ENCODE measurements at regions not wholly inside any gene's neighbourhood (a gene's known extent, or its start where the extent isn't known, plus 50 kb on each side); places are given as distances from the start of the nearest gene placed in this dataset.

GRCh38 chr5:29758986-29759421 lies 1434.5 kb upstream of the CDH6 start:
- H3K4me3 ChIP-seq (ENCODE audit: low read length): no peak overlapping the region
- no peak for TF ChIP-seq ZNF274 (IDR thresholded peaks at IDR 0.05; ENCODE audit: low read depth, low read length)

DNA sequence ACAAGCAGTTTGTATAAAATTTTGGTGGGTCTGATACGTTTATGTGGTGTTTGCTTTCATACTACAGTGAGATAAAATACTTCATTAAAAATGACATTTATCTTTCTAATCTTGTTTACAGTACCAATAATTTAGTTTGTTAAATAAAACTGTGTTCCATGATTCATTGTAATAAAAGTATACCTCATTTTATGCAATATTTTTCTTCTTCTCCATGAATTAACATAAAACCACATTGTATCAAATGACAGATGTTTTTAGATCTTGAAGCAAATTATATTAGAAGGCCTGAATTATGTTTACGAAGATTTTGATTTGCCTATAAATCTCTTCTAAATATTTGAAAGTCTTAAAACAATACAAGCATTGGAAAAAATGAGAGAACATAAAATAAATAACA lies 1443.0 kb upstream of the CDH6 start:
- no peak overlapping the region for H3K4me3 ChIP-seq (ENCODE audit: low read length)
- no peak for TF ChIP-seq ZNF274 (IDR thresholded peaks at IDR 0.05; ENCODE audit: low read depth, low read length)

DNA sequence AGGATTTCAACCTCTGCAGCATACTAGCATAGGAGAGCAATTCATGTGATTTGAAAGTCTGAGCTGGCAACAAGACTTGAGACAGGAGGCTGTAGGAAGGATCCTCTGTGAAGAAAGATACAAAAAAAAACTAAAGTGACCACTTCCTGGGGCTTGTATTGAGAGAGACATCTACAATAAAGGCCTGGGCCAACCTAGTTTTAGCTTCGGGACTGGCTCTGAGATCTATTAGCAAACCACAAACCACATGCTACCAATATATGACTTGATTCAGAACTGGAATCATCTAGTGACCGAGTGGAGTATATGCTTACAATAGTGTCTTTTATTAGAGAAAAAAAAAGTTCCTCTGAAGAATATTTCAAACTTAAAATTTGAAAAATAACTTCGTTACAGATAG lies 1448.9 kb upstream of the CDH6 start:
- TF ChIP-seq ZNF274 (IDR thresholded peaks at IDR 0.05; ENCODE audit: low read depth, low read length): no peak
- no peak overlapping the region for H3K4me3 ChIP-seq (ENCODE audit: low read length)

DNA sequence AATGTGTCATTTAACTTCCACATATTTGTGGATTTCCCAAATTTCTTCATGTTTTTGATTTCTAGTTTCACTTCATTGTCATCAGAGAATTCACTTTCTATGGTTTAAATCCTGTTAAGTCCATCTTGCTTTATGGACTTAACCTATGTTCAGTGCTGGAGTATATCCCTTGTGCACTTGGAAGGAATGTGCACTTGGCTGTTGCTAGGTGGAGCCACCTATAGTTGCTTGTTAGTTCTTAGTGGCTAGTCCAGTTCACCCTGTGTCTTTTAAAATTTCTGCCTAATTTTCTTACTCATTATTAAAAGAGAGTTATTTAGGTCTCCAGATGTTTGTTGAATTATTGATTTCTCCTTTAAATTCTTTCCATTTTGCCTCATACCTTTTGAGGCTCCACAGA lies 1472.5 kb upstream of the CDH6 start:
- no peak for TF ChIP-seq ZNF274 (IDR thresholded peaks at IDR 0.05; ENCODE audit: low read depth, low read length)
- H3K4me3 ChIP-seq (ENCODE audit: low read length): no peak overlapping the region

- H3K4me3 ChIP-seq (ENCODE audit: low read length): no peak overlapping the region
- no peak for TF ChIP-seq ZNF274 (IDR thresholded peaks at IDR 0.05; ENCODE audit: low read depth, low read length)
These were observed 1474.3 kb upstream of the CDH6 start for GRCh38 chr5:29719171-29719570.

- TF ChIP-seq ZNF274 (IDR thresholded peaks at IDR 0.05; ENCODE audit: low read depth, low read length): no peak
These were observed 1478.3 kb upstream of the CDH6 start for GRCh38 chr5:29715167-29715566.

GRCh38 chr5:29702875-29703274 lies 1490.6 kb upstream of the CDH6 start:
- TF ChIP-seq ZNF274 (IDR thresholded peaks at IDR 0.05; ENCODE audit: low read depth, low read length): no peak
- H3K4me3 ChIP-seq (ENCODE audit: low read length): no peak overlapping the region

More at GRCh38 chr5:29715167-29715566, 1478.3 kb upstream of the CDH6 start:
- H3K4me3 ChIP-seq (ENCODE audit: low read length): no peak overlapping the region

DNA sequence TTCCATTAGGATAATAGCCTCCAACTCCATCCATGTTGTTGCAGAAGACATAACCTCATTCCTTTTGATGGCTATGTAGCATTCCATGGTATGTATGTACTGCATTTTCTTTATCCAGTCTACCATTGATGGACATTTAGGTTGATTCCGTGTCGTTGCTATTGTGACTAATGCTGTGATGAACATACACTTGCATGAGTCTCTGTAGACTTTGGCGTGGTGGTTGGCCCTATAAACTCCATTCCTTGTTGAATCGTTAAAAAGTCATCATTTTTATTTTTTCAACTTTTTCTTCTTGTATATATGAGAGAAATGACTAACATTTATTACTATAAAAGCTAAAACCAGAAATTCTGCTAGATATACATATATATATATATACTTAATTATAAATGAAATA lies 1491.9 kb upstream of the CDH6 start:
- TF ChIP-seq ZNF274 (IDR thresholded peaks at IDR 0.05; ENCODE audit: low read depth, low read length): no peak
- H3K4me3 ChIP-seq (ENCODE audit: low read length): no peak overlapping the region

- no peak for TF ChIP-seq ZNF274 (IDR thresholded peaks at IDR 0.05; ENCODE audit: low read depth, low read length)
- H3K4me3 ChIP-seq (ENCODE audit: low read length): no peak overlapping the region
These were observed 1495.6 kb upstream of the CDH6 start for GRCh38 chr5:29697785-29698414.

GRCh38 chr5:29697278-29697677 lies 1496.2 kb upstream of the CDH6 start:
- no peak for TF ChIP-seq ZNF274 (IDR thresholded peaks at IDR 0.05; ENCODE audit: low read depth, low read length)
- H3K4me3 ChIP-seq (ENCODE audit: low read length): no peak overlapping the region

GRCh38 chr5:29672678-29673077 lies 1520.8 kb upstream of the CDH6 start:
- TF ChIP-seq ZNF274 (IDR thresholded peaks at IDR 0.05; ENCODE audit: low read depth, low read length): no peak
- no peak overlapping the region for H3K4me3 ChIP-seq (ENCODE audit: low read length)

GRCh38 chr5:29662876-29663275 lies 1530.6 kb upstream of the CDH6 start:
- no peak for TF ChIP-seq ZNF274 (IDR thresholded peaks at IDR 0.05; ENCODE audit: low read depth, low read length)

DNA sequence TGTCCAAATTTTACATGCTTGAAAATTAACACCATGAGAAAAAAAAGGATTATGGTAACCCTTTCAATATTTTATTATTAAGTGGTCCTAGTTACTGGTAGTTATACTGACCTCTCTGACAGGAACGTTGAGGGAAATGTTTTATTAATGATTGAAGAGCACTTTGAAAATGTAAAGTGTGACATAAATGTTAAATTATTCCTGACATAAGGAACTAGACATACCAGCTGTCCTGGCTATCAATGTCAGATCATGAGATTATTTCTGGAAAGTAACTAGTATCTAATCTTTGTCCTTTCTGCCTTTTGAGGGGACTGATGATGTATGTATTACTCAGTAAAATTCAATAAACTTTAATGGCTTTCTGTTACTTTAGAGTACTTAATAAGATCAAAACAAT lies 1538.5 kb upstream of the CDH6 start:
- TF ChIP-seq ZNF274 (IDR thresholded peaks at IDR 0.05; ENCODE audit: low read depth, low read length): no peak
- H3K4me3 ChIP-seq (ENCODE audit: low read length): no peak overlapping the region

More at GRCh38 chr5:29662876-29663275, 1530.6 kb upstream of the CDH6 start:
- H3K4me3 ChIP-seq (ENCODE audit: low read length): no peak overlapping the region

DNA sequence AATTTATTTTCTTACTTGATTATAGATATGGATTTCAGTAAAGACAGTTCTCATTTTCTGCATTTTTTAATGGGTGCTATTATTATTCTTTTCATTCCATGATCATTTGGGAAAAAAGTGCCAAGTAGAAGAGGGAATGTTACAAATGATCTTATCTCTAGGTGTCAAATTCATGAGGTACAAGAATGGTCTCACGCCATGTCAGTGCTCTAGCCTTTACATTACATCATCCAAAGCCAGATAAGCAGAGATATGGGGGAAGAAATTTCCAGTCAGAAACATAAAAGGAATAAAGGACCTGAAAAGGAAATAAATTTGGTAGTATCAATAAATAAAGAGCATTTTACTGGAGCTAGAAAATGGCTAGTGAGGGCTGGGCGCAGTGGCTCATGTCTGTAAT lies 1544.2 kb upstream of the CDH6 start:
- no peak for TF ChIP-seq ZNF274 (IDR thresholded peaks at IDR 0.05; ENCODE audit: low read depth, low read length)
- H3K4me3 ChIP-seq (ENCODE audit: low read length): no peak overlapping the region

DNA sequence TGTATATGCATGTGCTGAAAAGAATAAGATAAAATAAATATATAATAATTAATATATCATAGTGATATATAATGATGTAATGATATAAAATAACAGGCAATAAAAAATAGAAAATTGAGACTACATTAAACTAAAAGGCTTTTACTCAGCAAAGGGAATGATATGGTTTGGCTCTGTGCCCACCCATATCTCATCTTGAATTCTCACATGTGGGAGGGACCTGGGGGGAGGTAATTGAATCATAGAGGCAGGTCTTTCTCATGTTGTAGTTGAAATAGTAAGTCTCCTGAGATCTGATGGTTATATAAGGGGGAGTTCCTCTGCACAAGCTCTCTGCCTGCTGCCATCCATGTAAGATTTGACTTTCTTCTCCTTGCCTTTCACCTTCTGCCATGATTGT lies 1550.9 kb upstream of the CDH6 start:
- TF ChIP-seq ZNF274 (IDR thresholded peaks at IDR 0.05; ENCODE audit: low read depth, low read length): no peak
- no peak overlapping the region for H3K4me3 ChIP-seq (ENCODE audit: low read length)

GRCh38 chr5:29614206-29614605 lies 1579.3 kb upstream of the CDH6 start:
- no peak for TF ChIP-seq ZNF274 (IDR thresholded peaks at IDR 0.05; ENCODE audit: low read depth, low read length)
- no peak overlapping the region for H3K4me3 ChIP-seq (ENCODE audit: low read length)
